Inflammatory macrophage treated with lipopolysaccharide for 4 hours (primary cell): ENCODE measurements at regions not wholly inside any gene's neighbourhood (a gene's known extent, or its start where the extent isn't known, plus 50 kb on each side); places are given as distances from the start of the nearest gene placed in this dataset.
"Not testable (repeated sequence)": the region's sequence is repeated elsewhere in the genome, so short reads cannot be mapped to it uniquely, and the experiment has no call there.

Experiments
- DNase-seq: peaks from one replicate; pipeline ENCODE4 v3.0.0-alpha.2; 2020

- no peak for DNase-seq
Measured at GRCh38 chr14:85159726-85160125, 370.2 kb upstream of the FLRT2 start.

GRCh38 chr14:85165094-85165493 is 364.9 kb upstream of the FLRT2 start:
- no peak for DNase-seq

GRCh38 chr14:85169381-85169780 is 360.6 kb upstream of the FLRT2 start:
- DNase-seq: no peak

- DNase-seq: no peak
Measured at GRCh38 chr14:85172290-85172689, 357.7 kb upstream of the FLRT2 start.

- no peak for DNase-seq
Measured at GRCh38 chr14:85172889-85173477, 357.0 kb upstream of the FLRT2 start.

GRCh38 chr14:85175556-85175955 is 354.4 kb upstream of the FLRT2 start:
- no peak for DNase-seq

- DNase-seq: no peak
Measured at GRCh38 chr14:85178864-85179263, 351.1 kb upstream of the FLRT2 start.

GRCh38 chr14:85180876-85181275 is 349.1 kb upstream of the FLRT2 start:
- no peak for DNase-seq

GRCh38 chr14:85182282-85182681 is 347.7 kb upstream of the FLRT2 start:
- DNase-seq: no peak

- no peak for DNase-seq
Measured at GRCh38 chr14:85186082-85186481, 343.9 kb upstream of the FLRT2 start.

GRCh38 chr14:85187521-85187920 is 342.4 kb upstream of the FLRT2 start:
- DNase-seq: no peak

GRCh38 chr14:85188836-85189235 is 341.1 kb upstream of the FLRT2 start:
- DNase-seq: no peak

GRCh38 chr14:85189253-85189652 is 340.7 kb upstream of the FLRT2 start:
- DNase-seq: not testable (repeated sequence)

GRCh38 chr14:85190251-85190650 is 339.7 kb upstream of the FLRT2 start:
- no peak for DNase-seq

GRCh38 chr14:85191986-85192385 is 338.0 kb upstream of the FLRT2 start:
- DNase-seq: no peak

GRCh38 chr14:85195872-85196477 is 334.0 kb upstream of the FLRT2 start:
- DNase-seq: no peak

- DNase-seq: no peak
Measured at GRCh38 chr14:85198001-85198400, 331.9 kb upstream of the FLRT2 start.

- DNase-seq: no peak
Measured at GRCh38 chr14:85205875-85206274, 324.1 kb upstream of the FLRT2 start.

- DNase-seq: no peak
Measured at GRCh38 chr14:85214471-85214870, 315.5 kb upstream of the FLRT2 start.

GRCh38 chr14:85217412-85217811 is 312.5 kb upstream of the FLRT2 start:
- DNase-seq: no peak

- peak; percentile 14 for DNase-seq
Measured at GRCh38 chr14:85218982-85219381, 311.0 kb upstream of the FLRT2 start.

- no peak for DNase-seq
Measured at GRCh38 chr14:85221832-85222231, 308.1 kb upstream of the FLRT2 start.

- no peak for DNase-seq
Measured at GRCh38 chr14:85222341-85222740, 307.6 kb upstream of the FLRT2 start.

GRCh38 chr14:85223667-85224066 is 306.3 kb upstream of the FLRT2 start:
- DNase-seq: no peak

- no peak for DNase-seq
Measured at GRCh38 chr14:85224241-85224640, 305.7 kb upstream of the FLRT2 start.
